ENCODE measurements at regions not wholly inside any gene's neighbourhood (a gene's known extent, or its start where the extent isn't known, plus 50 kb on each side); places are given as distances from the start of the nearest gene placed in this dataset.
A peak's percentile ranks its signal among the peaks of the same experiment; 100 is the strongest.

DNA sequence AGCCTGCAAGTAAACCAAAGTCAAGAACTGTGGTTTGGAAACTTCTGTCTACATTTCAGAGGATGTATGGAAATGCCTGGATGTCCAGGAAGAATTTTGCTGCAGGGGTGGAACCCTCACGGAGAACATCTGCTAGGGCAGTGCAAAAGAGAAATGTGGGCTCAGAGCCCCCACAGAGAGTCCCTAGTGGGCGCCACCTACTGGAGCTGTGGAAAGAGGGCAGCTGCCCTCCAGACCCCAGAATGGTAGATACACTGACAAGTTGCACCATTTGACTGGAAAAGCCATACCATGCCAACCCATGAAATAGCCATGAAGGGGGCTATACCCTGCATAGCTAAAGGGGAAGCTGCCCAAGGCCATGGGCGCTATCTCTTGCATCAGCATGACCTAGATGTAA is 1672.4 kb downstream of the KCNT2 start:
- TF ChIP-seq, protein P1, sequence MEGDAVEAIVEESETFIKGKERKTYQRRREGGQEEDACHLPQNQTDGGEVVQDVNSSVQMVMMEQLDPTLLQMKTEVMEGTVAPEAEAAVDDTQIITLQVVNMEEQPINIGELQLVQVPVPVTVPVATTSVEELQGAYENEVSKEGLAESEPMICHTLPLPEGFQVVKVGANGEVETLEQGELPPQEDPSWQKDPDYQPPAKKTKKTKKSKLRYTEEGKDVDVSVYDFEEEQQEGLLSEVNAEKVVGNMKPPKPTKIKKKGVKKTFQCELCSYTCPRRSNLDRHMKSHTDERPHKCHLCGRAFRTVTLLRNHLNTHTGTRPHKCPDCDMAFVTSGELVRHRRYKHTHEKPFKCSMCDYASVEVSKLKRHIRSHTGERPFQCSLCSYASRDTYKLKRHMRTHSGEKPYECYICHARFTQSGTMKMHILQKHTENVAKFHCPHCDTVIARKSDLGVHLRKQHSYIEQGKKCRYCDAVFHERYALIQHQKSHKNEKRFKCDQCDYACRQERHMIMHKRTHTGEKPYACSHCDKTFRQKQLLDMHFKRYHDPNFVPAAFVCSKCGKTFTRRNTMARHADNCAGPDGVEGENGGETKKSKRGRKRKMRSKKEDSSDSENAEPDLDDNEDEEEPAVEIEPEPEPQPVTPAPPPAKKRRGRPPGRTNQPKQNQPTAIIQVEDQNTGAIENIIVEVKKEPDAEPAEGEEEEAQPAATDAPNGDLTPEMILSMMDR (IDR thresholded peaks at IDR 0.05; ENCODE audit: low read depth, low read length, poor library complexity, severe bottlenecking) = peak; percentile 49
- TF ChIP-seq EZH2phosphoT487 (IDR thresholded peaks at IDR 0.05; ENCODE audit: borderline replicate concordance, low read length) = no peak
- no peaks in the 10 kb centered on the region for H3K4me1 ChIP-seq (ENCODE audit: control insufficient read depth, low read length)
- no peaks in the 10 kb centered on the region for H3K36me3 ChIP-seq (ENCODE audit: control insufficient read depth, low read length)
- no peak overlapping the region for H3K27ac ChIP-seq (ENCODE audit: low read depth, low read length)
- H3K9me3 ChIP-seq (ENCODE audit: control insufficient read depth, insufficient read depth, low read length) = no peaks in the 10 kb centered on the region
- no peaks in the 10 kb centered on the region for H3K79me2 ChIP-seq (ENCODE audit: control insufficient read depth, low read length)
- no peak overlapping the region for H3K4me3 ChIP-seq (ENCODE audit: low read length)
- no peaks in the 10 kb centered on the region for H4K20me1 ChIP-seq (ENCODE audit: control insufficient read depth, insufficient read depth, low read depth, low read length)
- H3K9me2 ChIP-seq (replicated peaks; ENCODE audit: control insufficient read depth, low read length) = no peaks in the 10 kb centered on the region
- no peak overlapping the region for H3K4me2 ChIP-seq (ENCODE audit: low read length)
- no peaks in the 10 kb centered on the region for H3K27me3 ChIP-seq (ENCODE audit: control insufficient read depth, low read length)
- no peaks in the 10 kb centered on the region for H3F3A ChIP-seq (ENCODE audit: control insufficient read depth, insufficient read depth)

DNA sequence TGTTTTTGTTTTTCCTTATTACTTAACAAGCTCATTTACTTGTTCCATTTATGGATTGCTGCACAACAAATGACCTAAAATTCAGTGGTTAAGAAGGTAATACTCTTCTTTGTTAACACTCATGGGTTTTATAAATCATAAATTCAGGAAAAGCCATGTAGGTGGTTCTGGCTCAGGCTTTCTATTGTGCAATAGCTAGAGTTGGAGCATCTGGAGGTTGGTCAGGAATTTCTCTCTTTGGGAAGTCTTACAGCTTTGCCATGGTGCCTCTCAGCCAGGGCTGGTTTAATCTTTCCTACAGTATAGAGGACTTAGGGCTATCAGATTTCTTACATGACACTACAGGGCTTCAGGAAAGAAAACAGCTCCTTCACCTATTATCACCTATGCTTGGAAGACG is 1677.1 kb downstream of the KCNT2 start:
- Histone ChIP-seq H3K4me3 (ENCODE audit: low read length) (no peak overlapping the region), H3K27me3 (ENCODE audit: control insufficient read depth, low read length) (no peaks in the 10 kb centered on the region), H3K9me2 (replicated peaks; ENCODE audit: control insufficient read depth, low read length) (no peaks in the 10 kb centered on the region), H3K4me1 (ENCODE audit: control insufficient read depth, low read length) (no peaks in the 10 kb centered on the region), H3K36me3 (ENCODE audit: control insufficient read depth, low read length) (no peaks in the 10 kb centered on the region), H3K4me2 (ENCODE audit: low read length) (no peak overlapping the region), H4K20me1 (ENCODE audit: control insufficient read depth, insufficient read depth, low read depth, low read length) (no peaks in the 10 kb centered on the region), H3F3A (ENCODE audit: control insufficient read depth, insufficient read depth) (no peaks in the 10 kb centered on the region), H3K27ac (ENCODE audit: low read depth, low read length) (no peak overlapping the region), H3K79me2 (ENCODE audit: control insufficient read depth, low read length) (no peaks in the 10 kb centered on the region), H3K9me3 (ENCODE audit: control insufficient read depth, insufficient read depth, low read length) (no peaks in the 10 kb centered on the region)
- TF ChIP-seq, protein P1 (IDR thresholded peaks at IDR 0.05; ENCODE audit: low read depth, low read length, poor library complexity, severe bottlenecking) = no peak
- TF ChIP-seq EZH2phosphoT487 (IDR thresholded peaks at IDR 0.05; ENCODE audit: borderline replicate concordance, low read length) = no peak

DNA sequence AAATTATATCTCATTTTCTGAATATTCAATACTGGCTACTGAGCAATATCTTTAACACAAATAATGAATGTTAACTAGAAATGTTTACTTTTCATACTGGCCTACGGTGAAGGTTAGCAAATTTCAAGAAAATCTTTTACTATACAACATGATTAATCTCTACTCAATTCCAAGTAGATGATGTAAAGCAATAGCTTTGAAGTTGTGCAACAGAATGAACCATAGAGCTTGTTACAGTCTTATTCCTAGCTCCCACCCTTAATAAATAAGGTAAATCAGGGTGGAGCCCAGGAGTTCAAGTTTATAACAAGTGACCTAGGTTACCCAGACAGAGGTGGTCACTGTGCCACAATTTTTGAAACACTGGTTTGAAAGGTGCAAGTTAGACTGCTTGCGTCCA is 1678.1 kb downstream of the KCNT2 start:
- no peaks in the 10 kb centered on the region for H3F3A ChIP-seq (ENCODE audit: control insufficient read depth, insufficient read depth)
- no peaks in the 10 kb centered on the region for H4K20me1 ChIP-seq (ENCODE audit: control insufficient read depth, insufficient read depth, low read depth, low read length)
- no peaks in the 10 kb centered on the region for H3K79me2 ChIP-seq (ENCODE audit: control insufficient read depth, low read length)
- no peaks in the 10 kb centered on the region for H3K9me3 ChIP-seq (ENCODE audit: control insufficient read depth, insufficient read depth, low read length)
- no peaks in the 10 kb centered on the region for H3K27me3 ChIP-seq (ENCODE audit: control insufficient read depth, low read length)
- H3K36me3 ChIP-seq (ENCODE audit: control insufficient read depth, low read length) = no peaks in the 10 kb centered on the region
- no peak overlapping the region for H3K27ac ChIP-seq (ENCODE audit: low read depth, low read length)
- TF ChIP-seq, protein P1 (IDR thresholded peaks at IDR 0.05; ENCODE audit: low read depth, low read length, poor library complexity, severe bottlenecking) = no peak
- TF ChIP-seq EZH2phosphoT487 (IDR thresholded peaks at IDR 0.05; ENCODE audit: borderline replicate concordance, low read length) = no peak
- no peaks in the 10 kb centered on the region for H3K4me1 ChIP-seq (ENCODE audit: control insufficient read depth, low read length)
- no peak overlapping the region for H3K4me3 ChIP-seq (ENCODE audit: low read length)
- H3K9me2 ChIP-seq (replicated peaks; ENCODE audit: control insufficient read depth, low read length) = no peaks in the 10 kb centered on the region
- no peak overlapping the region for H3K4me2 ChIP-seq (ENCODE audit: low read length)

GRCh38 chr1:194929357-194929756 is 1678.9 kb downstream of the KCNT2 start:
- no peak overlapping the region for H3K4me3 ChIP-seq (ENCODE audit: low read length)

More at GRCh38 chr1:194929357-194929756, 1678.9 kb downstream of the KCNT2 start:
- Histone ChIP-seq H3K27ac (ENCODE audit: low read depth, low read length) (no peak overlapping the region), H3K4me2 (ENCODE audit: low read length) (no peak overlapping the region), H3K9me2 (replicated peaks; ENCODE audit: control insufficient read depth, low read length) (no peaks in the 10 kb centered on the region), H3K4me1 (ENCODE audit: control insufficient read depth, low read length) (no peaks in the 10 kb centered on the region), H3K79me2 (ENCODE audit: control insufficient read depth, low read length) (no peaks in the 10 kb centered on the region), H3K36me3 (ENCODE audit: control insufficient read depth, low read length) (no peaks in the 10 kb centered on the region), H3F3A (ENCODE audit: control insufficient read depth, insufficient read depth) (no peaks in the 10 kb centered on the region), H3K9me3 (ENCODE audit: control insufficient read depth, insufficient read depth, low read length) (no peaks in the 10 kb centered on the region), H4K20me1 (ENCODE audit: control insufficient read depth, insufficient read depth, low read depth, low read length) (no peaks in the 10 kb centered on the region), H3K27me3 (ENCODE audit: control insufficient read depth, low read length) (no peaks in the 10 kb centered on the region)
- TF ChIP-seq EZH2phosphoT487 (IDR thresholded peaks at IDR 0.05; ENCODE audit: borderline replicate concordance, low read length) = no peak
- TF ChIP-seq, protein P1 (IDR thresholded peaks at IDR 0.05; ENCODE audit: low read depth, low read length, poor library complexity, severe bottlenecking) = no peak
